IMR-90 (cell line): ENCODE measurements at regions not wholly inside any gene's neighbourhood (a gene's known extent, or its start where the extent isn't known, plus 50 kb on each side); places are given as distances from the start of the nearest gene placed in this dataset.

Source experiments
- ATAC-seq: fragments of 200-7000 bp; cut with Tn5 transposase; 2 replicates; pipeline ENCODE4 v1.9.1; 2020; ENCODE audit warnings: low read depth, mild to moderate bottlenecking, moderate library complexity
- BruUV-seq: library from RNA; stranded (reverse); fragments of 400-500 nt; replicated peaks from 2 replicates; lab custom pipeline; 2021; lab: Mats Ljungman, UMichigan
- CTCF ChIA-PET: fragments of 300-600 bp; formaldehyde crosslinking; extraction: SDS; loops from one replicate; lab custom pipeline; 2021; ENCODE audit warnings: antibody characterized with exemption; lab: Yijun Ruan, JAX
- POLR2A ChIA-PET: fragments of 300-600 bp; sonication (Branson Sonifier 250); formaldehyde crosslinking; loops from one replicate; lab custom pipeline; 2022; ENCODE audit warnings: antibody characterized with exemption; ENCODE audit not compliant: unreplicated experiment; lab: Charles Lee
- DNase-seq: peaks from one replicate; pipeline ENCODE4 v3.0.0; 2013
- H2AFZ ChIP-seq: replicated peaks from 2 replicates; pipeline ENCODE3; 2013; ENCODE audit warnings: low read length, mild to moderate bottlenecking; ENCODE audit not compliant: poor library complexity
- H2AK5ac ChIP-seq: 2 replicates; pipeline ENCODE4 v1.6.1; 2013; ENCODE audit warnings: low read depth, low read length, inconsistent platforms
- H2AK9ac ChIP-seq: replicated peaks from 2 replicates; pipeline ENCODE3; 2013; ENCODE audit warnings: mild to moderate bottlenecking, low read depth, low read length, moderate library complexity; ENCODE audit not compliant: poor library complexity
- H2BK120ac ChIP-seq: 2 replicates; pipeline ENCODE4 v1.6.1; 2013; ENCODE audit warnings: low read depth, low read length, inconsistent platforms
- H2BK15ac ChIP-seq: 3 replicates; pipeline ENCODE4 v1.6.1; 2013; ENCODE audit warnings: low read depth, low read length, inconsistent platforms
- H2BK20ac ChIP-seq: 2 replicates; pipeline ENCODE4 v1.6.1; 2013; ENCODE audit warnings: low read depth, mild to moderate bottlenecking, inconsistent platforms, low read length, moderate library complexity
- H2BK5ac ChIP-seq: 2 replicates; pipeline ENCODE4 v1.6.1; 2013; ENCODE audit warnings: mild to moderate bottlenecking, low read depth, low read length, inconsistent platforms; ENCODE audit not compliant: poor library complexity, severe bottlenecking
- H3K14ac ChIP-seq: replicated peaks from 2 replicates; pipeline ENCODE4 v1.6.1; 2013; ENCODE audit warnings: low read depth, low read length, inconsistent platforms
- H3K18ac ChIP-seq: 2 replicates; pipeline ENCODE4 v1.6.1; 2013; ENCODE audit warnings: low read depth, low read length, control low read depth
- H3K23ac ChIP-seq: 2 replicates; pipeline ENCODE4 v1.6.1; 2013; ENCODE audit warnings: low read depth, low read length, inconsistent platforms
- H3K27ac ChIP-seq: 2 replicates; pipeline ENCODE4 v1.5.1; 2013; ENCODE audit warnings: mild to moderate bottlenecking, control low read depth, low read length; ENCODE audit not compliant: insufficient read depth
- H3K27me3 ChIP-seq: 2 replicates; pipeline ENCODE4 v1.6.1; 2013; ENCODE audit warnings: low read length; ENCODE audit not compliant: control insufficient read depth, insufficient read depth
- H3K36me3 ChIP-seq: 2 replicates; pipeline ENCODE4 v1.6.1; 2013; ENCODE audit warnings: low read length, mixed read lengths; ENCODE audit not compliant: control insufficient read depth, insufficient read depth
- H3K4ac ChIP-seq: 2 replicates; pipeline ENCODE4 v1.6.1; 2013; ENCODE audit warnings: low read depth, low read length, inconsistent platforms
- H3K4me1 ChIP-seq: 2 replicates; pipeline ENCODE4 v1.6.1; 2013; ENCODE audit warnings: low read length, mixed read lengths; ENCODE audit not compliant: control insufficient read depth, insufficient read depth
- H3K4me2 ChIP-seq: 2 replicates; pipeline ENCODE4 v1.6.1; 2013; ENCODE audit warnings: low read depth, mild to moderate bottlenecking, control low read depth, low read length, moderate library complexity
- H3K4me3 ChIP-seq: 2 replicates; pipeline ENCODE4 v1.5.1; 2013; ENCODE audit warnings: low read depth, mild to moderate bottlenecking, control low read depth, low read length, moderate library complexity; ENCODE audit not compliant: insufficient read depth
- H3K56ac ChIP-seq: 2 replicates; pipeline ENCODE4 v1.6.1; 2013; ENCODE audit warnings: low read length, inconsistent platforms; ENCODE audit not compliant: insufficient read depth; ENCODE audit errors: extremely low read depth
- H3K79me1 ChIP-seq, 2 experiments: 2 replicates each; pipeline ENCODE4 v1.6.1; 2013; ENCODE audit warnings: low read length in 2 of 2, inconsistent platforms in 1 of 2, low read depth in 1 of 2
- H3K9ac ChIP-seq: 2 replicates; pipeline ENCODE4 v1.6.1; 2013; ENCODE audit warnings: low read depth, low read length, control low read depth
- H3K9me1 ChIP-seq: 2 replicates; pipeline ENCODE4 v1.6.1; 2013; ENCODE audit warnings: low read length, inconsistent platforms; ENCODE audit not compliant: insufficient read depth
- H3K9me3 ChIP-seq: 2 replicates; pipeline ENCODE4 v1.6.1; 2013; ENCODE audit warnings: low read length; ENCODE audit not compliant: control insufficient read depth, insufficient read depth
- H4K20me1 ChIP-seq: 2 replicates; pipeline ENCODE4 v1.6.1; 2013; ENCODE audit warnings: low read length, inconsistent platforms; ENCODE audit not compliant: insufficient read depth
- H4K5ac ChIP-seq: 2 replicates; pipeline ENCODE4 v1.6.1; 2013; ENCODE audit warnings: mild to moderate bottlenecking, low read depth, low read length, control low read depth
- H4K8ac ChIP-seq, 2 experiments: 2 replicates each; pipeline ENCODE4 v1.6.1; 2013; ENCODE audit warnings: low read depth in 2 of 2, low read length in 2 of 2, control low read depth in 1 of 2, inconsistent platforms in 1 of 2
- H4K91ac ChIP-seq: 2 replicates; pipeline ENCODE4 v1.6.1; 2013; ENCODE audit warnings: low read depth, low read length, inconsistent platforms; ENCODE audit not compliant: insufficient read depth
- CHD1 ChIP-seq: IDR thresholded peaks from 2 replicates; pipeline ENCODE4 v1.6.1; 2012; ENCODE audit warnings: low read depth, low read length, improper control_type of control experiment
- CTCF ChIP-seq: conservative IDR thresholded peaks from 2 replicates; pipeline ENCODE4 v1.5.1; 2012; ENCODE audit warnings: mild to moderate bottlenecking, low read depth, low read length, improper control_type of control experiment
- MAFK ChIP-seq: IDR thresholded peaks from 2 replicates; pipeline ENCODE4 v1.6.1; 2012; ENCODE audit warnings: low read depth, low read length, improper control_type of control experiment
- MXI1 ChIP-seq: IDR thresholded peaks from 2 replicates; pipeline ENCODE4 v1.6.1; 2012; ENCODE audit warnings: low read depth, mild to moderate bottlenecking, low read length, moderate library complexity, borderline replicate concordance
- NFE2L2 ChIP-seq: fragments of 150-350 bp; IDR thresholded peaks from 2 replicates; pipeline ENCODE4 v1.6.1; 2016; ENCODE audit warnings: low read depth, mild to moderate bottlenecking, low read length
- SMC3 ChIP-seq: fragments of 150-350 bp; IDR thresholded peaks from 2 replicates; pipeline ENCODE4 v1.6.1; 2016; ENCODE audit warnings: low read depth, mild to moderate bottlenecking, antibody characterized with exemption, low read length, moderate library complexity
- WGBS, 2 experiments: methylation state at CpG; one replicate each; pipeline versions ENCODE4 v1.1.5 to v1.1.7; 2013; ENCODE audit warnings: missing lambda C conversion rate in 2 of 2; ENCODE audit not compliant: insufficient read length in 1 of 2; ENCODE audit errors: extremely low coverage in 2 of 2; 5-methylcytosine and 5-hydroxymethylcytosine counted together
- dilution Hi-C: fragments of 300-500 bp; cut with HindIII; formaldehyde crosslinking; loops from one replicate; pipeline ENCODE4 v1.14.3; 2018; ENCODE audit warnings: low sequenced_read_pairs; ENCODE audit not compliant: unreplicated experiment
- in situ Hi-C: fragments of 300-500 bp; cut with MboI; formaldehyde crosslinking; loops from 3 replicates; pipeline ENCODE4 v1.14.3; 2019; ENCODE audit warnings: low sequenced_read_pairs, inconsistent platforms, mixed read lengths
- intact Hi-C: fragments of 100-400 bp; cut with micrococcal nuclease; formaldehyde crosslinking; loops from 2 replicates; pipeline ENCODE4 v1.10.0; 2022
- TF ChIP-seq, protein P1 (sequence below): fragments of 150-350 bp; IDR thresholded peaks from 2 replicates; pipeline ENCODE4 v1.6.1; 2017; ENCODE audit warnings: mild to moderate bottlenecking, antibody characterized with exemption, low read length, low read depth

DNA sequence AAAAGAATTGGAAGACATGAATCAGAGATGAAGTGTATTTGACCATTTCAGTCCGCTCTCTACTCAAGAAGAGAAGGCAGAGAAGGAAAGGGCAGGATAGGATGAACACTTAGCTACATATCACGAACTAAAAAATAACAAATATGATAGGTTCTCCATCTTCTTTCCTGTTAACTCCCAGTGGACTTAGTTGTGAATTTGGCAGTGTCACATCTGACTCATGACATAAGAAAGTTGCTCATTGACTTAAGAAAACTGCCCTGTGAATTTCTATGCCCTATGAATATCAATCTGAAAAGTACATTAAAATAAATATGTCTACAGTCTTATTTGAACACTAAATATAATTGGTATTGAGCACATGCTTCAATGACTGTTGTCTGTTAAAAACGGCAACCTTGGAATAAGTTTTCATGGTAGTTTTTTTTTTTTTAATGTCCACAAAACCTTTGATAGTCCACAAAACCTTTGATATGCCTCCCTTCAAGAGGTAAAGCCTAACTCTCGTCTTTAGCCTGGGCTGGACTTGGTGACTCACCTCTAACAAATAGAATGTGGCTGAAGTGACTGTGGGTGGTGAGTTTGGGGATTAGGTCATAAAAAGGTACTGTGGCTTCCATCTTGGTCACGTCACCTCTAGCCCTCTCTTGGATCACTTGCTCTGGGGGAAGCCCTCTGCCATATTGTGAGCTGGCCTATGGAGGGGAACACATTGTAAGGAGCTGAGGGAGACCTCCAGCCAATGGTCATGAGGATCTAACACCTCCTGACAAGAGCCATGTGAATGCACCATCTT is 184.7 kb upstream of the S100G start:
- DNase-seq (peak; percentile 60), ATAC-seq (no peak)
- no peak overlapping the region for H3K56ac ChIP-seq
- H3K4me1 ChIP-seq: peaks cover 11% of the 10 kb centered on the region
- H2AK9ac ChIP-seq: no peak overlapping the region
- H3K4ac ChIP-seq: peak overlapping the region; percentile 63; the same call in 1 of the 2 replicates
- H3K18ac ChIP-seq: peak overlapping the region; percentile 20; the same call in 1 of the 2 replicates
- no peak overlapping the region for H3K27ac ChIP-seq
- peak overlapping the region; percentile 38 for H2BK5ac ChIP-seq
- H2BK120ac ChIP-seq: peak overlapping the region; percentile 73; the same call in 1 of the 2 replicates
- H2BK20ac ChIP-seq: peak overlapping the region; percentile 89
- peaks cover 0 to 7% of the 10 kb centered on the region in 2 experiments; a peak in 1 of 4 replicates for H3K79me1 ChIP-seq
- H4K8ac ChIP-seq: peak overlapping the region in 1 of 2 experiments; percentile 17; a peak in 1 of 4 replicates
- dilution Hi-C loops: no loop called here
- intact Hi-C loops: no loop called here
- peaks cover 2% of the 10 kb centered on the region; the same call in 1 of the 2 replicates for H3K27me3 ChIP-seq
- no peaks in the 10 kb centered on the region for H3K36me3 ChIP-seq
- 100% methylated on average over 1 of the region's 5 CpGs; no CpG with 5 or more reads in 1 of the 2 experiments for WGBS, 2 experiments
- in situ Hi-C loops: no loop called here
- peaks cover 6% of the 10 kb centered on the region for H3K9me1 ChIP-seq
- no peak overlapping the region for H3K4me2 ChIP-seq
- H2AK5ac ChIP-seq: peak overlapping the region; percentile 13; the same call in 1 of the 2 replicates
- no peaks in the 10 kb centered on the region for H4K20me1 ChIP-seq
- TF ChIP-seq MAFK (no peak), CTCF (no peak), SMC3 (no peak), NFE2L2 (no peak), CHD1 (no peak), MXI1 (no peak)
- TF ChIP-seq, protein P1, sequence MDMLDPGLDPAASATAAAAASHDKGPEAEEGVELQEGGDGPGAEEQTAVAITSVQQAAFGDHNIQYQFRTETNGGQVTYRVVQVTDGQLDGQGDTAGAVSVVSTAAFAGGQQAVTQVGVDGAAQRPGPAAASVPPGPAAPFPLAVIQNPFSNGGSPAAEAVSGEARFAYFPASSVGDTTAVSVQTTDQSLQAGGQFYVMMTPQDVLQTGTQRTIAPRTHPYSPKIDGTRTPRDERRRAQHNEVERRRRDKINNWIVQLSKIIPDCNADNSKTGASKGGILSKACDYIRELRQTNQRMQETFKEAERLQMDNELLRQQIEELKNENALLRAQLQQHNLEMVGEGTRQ: no peak
- H2AFZ ChIP-seq: no peak overlapping the region
- H3K14ac ChIP-seq: 0 out of 2 replicates have a peak overlapping the region, but pooled peaks have one; percentile 60
- H3K23ac ChIP-seq: no peak overlapping the region
- H3K4me3 ChIP-seq: no peak overlapping the region
- H3K9me3 ChIP-seq: peaks cover 2% of the 10 kb centered on the region; the same call in 1 of the 2 replicates
- ChIA-PET POLR2A (no interaction called here), CTCF (no interaction called here)
- 0 out of 3 replicates have a peak overlapping the region, but pooled peaks have one; percentile 63 for H2BK15ac ChIP-seq
- no peak overlapping the region for H4K91ac ChIP-seq
- H4K5ac ChIP-seq: peak overlapping the region; percentile 64; the same call in 1 of the 2 replicates
- BruUV-seq: no TSS peak
- H3K9ac ChIP-seq: no peak overlapping the region
